ENCODE measurements at regions not wholly inside any gene's neighbourhood (a gene's known extent, or its start where the extent isn't known, plus 50 kb on each side); places are given as distances from the start of the nearest gene placed in this dataset.
A peak's percentile ranks its signal among the peaks of the same experiment; 100 is the strongest.

DNA sequence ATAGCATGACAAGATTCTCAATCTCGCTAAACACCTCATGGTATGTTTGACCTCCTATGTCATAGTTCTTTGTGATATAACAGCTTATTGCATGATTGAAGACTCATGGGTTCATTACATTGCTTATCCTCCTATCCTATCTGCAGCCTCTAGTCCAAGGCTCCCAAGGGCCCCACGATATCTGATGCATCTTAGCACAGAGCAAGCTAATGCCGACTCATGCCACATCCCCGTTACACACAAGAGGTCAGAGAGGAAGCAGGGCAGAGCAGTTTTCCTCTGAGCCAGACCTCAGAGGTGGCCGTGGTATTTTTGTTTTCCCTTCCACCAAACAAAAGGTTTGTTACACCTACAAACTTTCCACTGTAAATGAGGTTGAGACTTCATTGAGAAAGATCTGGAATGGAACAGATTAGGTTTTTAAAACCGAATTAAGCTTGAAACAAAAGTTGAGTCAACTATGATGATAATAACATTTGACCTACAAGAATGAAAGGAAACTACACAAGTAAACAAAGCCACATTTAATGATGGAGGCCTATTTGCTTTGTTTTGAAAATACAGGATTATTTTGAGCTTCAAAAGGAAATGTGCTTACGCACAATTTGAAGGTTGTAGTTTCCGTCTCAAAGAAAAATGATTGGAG lies 133.9 kb upstream of the MYLIP start:
- no peak for DNase-seq (ENCODE audit: low read depth)

DNA sequence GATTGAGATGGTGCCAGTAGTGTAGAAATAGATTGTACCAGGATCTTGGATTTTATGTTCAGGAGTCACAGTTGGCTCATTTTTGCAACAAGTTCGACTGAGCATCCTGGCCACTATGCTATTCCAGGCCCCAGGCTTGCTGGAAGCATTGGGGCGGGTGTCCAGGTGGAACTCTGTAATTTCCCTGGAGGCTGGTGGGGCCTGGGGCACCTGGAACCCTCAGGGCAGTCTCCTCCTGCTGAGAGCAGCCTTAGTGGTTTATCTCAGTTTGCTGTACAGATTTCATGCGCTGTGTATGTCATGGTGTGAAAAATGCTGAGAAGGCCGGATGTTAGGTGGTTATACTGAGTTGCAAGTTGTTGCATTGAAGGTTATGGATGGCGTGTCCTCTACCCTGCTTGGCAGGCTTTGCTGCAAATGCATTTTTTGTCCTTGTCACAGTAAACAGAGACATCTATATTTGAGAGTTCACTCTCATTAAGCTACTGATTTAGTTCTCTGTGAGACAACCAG lies 135.1 kb upstream of the MYLIP start:
- DNase-seq (ENCODE audit: low read depth): no peak

DNA sequence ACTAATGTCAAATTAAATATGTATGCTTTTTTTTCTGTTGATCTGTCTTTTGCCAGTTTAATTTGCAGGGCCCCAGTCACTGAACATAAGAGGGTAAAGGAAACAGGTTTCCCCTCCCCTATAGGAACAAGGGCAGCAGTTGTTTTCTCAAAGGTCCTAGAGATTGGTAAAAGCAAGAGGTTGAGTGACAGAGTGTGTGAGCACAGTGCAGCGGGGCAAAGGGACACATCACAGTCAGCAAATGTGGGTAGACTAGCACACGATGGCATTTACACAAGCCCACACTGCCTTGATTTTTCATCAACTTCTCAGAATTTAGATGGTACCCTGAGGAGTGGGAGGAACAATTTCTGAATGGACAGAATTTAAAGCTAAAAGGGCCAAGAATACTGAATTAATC lies 138.7 kb upstream of the MYLIP start:
- no peak for DNase-seq (ENCODE audit: low read depth)

DNA sequence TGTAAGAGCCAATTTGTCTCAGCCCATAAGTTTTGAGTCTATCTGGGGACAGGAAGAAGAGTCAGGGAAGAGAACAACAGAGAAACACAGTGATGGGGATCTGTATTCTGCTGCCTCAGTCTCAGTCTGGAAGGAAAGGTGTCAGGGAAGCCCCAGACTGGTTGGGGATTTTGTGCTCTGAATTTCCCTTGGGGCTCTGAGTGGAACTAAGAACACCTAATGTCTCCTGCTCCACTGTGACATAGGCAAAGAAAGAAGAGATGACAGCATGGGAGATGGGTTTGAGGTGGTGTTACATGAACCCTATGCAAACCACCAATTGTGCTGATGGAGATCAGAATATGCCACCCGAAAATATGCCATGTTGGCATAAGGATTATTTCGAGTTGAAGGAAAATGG lies 139.5 kb upstream of the MYLIP start:
- DNase-seq (ENCODE audit: low read depth): no peak

DNA sequence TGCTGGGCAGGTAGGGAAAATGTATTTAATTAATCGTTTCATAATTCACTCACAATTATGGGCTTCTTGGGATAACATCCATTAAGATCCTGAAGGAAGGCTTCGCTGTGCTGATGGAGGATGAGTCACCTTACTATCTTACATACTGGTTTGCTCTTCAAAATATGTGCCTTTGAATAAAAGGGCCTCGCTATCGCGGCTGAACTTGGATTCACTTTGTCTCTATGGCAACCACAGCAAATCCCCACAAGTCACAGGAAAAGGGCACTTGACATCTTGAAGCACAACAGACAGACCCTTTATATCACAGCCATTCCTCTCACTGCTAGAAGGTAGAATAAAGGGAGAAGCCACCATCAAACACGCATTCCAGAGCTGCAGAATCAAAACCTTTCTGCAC lies 141.3 kb upstream of the MYLIP start:
- no peak for DNase-seq (ENCODE audit: low read depth)

DNA sequence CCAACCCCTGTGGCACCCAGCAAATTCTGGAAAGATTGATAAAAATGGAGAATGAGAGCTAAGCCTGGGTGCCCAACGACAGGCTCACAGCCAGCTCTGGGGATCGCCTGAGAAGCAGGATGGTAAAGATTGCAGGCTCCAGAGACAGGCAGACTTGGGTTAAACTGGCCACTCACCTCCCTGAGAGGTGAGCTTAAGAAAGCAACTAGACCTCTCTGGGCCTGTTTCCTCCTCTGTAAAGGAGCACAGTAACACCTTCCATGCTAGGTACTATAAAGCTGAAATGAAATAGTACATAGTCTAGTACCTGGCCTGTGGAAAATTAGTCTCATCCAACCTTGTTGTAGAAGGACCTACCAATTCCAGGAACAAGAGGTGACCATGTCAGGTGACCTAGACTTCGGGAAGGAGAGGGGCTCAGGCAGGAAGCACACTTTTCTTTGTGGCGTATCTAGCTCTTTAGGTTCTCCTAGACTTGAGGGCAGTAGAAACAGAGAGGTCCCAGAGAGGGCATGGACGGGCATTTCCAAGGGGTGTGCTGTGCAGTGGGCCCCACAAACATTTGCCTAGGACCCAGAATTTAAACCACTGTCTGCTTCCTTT lies 142.8 kb upstream of the MYLIP start:
- DNase-seq (ENCODE audit: low read depth): no peak

DNA sequence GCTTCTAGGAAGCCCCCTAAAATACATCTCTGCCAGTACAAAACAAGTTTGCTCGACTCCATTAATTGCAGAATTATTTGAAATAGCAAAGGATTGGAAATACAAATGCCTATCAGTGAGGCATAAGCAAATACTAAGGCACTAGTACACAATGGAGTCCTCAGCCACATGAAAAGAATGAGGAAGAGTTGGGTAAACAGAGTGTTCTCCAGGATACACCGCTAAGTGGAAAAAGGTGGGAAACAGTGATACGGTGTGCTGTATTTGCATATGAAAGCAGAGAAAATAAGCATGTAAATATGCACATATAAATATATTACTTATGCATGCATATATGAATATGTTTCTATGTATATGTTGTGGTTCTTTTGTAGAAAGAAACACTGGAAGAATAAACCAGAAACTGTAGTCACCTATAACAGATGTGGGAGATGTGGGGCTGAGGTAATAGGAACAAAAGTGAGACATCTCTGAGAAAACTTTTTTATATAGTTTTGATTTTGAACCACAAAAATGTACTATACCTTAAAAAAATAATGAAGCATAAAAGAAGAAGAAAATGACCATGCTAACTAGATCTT lies 143.4 kb upstream of the MYLIP start:
- DNase-seq (ENCODE audit: low read depth): no peak

DNA sequence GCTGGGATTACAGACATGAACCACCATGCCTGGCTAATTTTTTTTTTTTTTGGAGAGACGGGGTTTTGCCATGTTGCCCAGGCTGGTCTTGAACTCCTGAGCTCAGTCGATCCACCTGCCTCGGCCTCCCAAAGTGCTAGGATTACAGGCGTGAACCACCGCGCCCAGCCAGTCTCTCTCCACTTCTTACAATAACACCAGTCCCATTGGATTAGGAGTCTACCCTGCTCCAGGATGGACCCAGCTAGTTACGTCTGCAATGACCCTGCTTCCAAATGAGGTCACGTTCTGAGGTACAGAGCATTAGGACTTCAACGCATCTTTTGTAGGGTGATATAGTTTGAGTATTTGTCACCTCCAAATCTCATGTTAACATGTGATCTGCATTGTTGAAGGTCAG lies 146.9 kb upstream of the MYLIP start:
- DNase-seq (ENCODE audit: low read depth): no peak

DNA sequence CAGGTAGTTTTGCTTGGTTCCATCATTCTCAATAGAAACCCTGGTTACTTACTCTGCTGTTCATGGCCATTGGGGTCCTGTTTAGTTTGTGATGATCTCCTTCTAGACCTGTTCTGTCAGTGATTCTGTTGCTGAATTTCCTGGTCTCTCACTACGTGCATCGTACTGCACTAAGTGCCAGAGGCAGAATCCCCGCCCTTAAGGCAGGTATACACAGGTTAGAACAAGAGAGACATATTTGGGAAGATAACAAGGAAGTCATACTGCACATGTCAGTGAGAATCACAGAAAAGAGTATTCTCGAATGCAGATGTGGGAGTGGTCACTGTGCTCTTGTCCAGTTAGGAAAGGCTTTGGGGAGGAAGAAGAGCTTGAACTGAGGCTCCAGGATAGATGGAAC lies 148.1 kb upstream of the MYLIP start:
- DNase-seq (ENCODE audit: low read depth): no peak

DNA sequence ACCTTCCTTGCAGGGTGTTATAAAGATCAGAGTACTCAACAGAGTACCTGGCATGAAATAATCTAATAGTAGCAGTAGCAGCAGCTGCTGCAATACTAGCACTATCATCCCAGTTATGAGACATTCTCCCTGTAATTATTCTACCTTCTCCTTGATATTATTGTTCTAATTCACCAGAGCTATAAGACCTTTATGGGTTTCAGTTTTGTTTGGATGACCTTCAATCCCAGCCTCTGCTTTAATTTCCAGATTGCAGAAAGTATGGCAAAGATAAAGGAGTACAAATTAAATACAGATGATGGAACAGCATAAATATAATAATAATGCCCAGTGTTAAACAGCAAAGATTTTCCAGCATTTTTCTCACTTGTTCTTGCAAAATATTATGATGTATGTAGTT lies 150.5 kb upstream of the MYLIP start:
- DNase-seq (ENCODE audit: low read depth): no peak

DNA sequence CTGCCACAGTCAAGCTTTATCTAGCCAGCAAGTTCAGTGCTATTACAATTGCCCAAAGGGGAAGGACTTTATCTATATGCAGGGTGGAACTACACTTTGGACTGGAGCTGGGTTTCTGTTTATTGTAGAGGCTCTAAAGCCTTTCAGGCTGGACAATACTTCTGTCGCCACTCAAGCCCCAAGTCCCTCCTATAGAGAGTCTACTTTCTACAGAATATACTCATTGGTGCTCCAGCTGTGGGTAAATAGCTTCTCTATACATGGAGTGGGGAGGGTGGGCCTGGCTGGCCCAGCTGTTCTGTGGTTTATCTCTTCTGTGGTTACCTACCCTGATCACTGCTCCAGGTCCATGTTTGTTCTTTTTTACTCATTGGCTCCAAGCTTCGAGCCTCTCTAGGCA lies 151.8 kb upstream of the MYLIP start:
- no peak for DNase-seq (ENCODE audit: low read depth)

DNA sequence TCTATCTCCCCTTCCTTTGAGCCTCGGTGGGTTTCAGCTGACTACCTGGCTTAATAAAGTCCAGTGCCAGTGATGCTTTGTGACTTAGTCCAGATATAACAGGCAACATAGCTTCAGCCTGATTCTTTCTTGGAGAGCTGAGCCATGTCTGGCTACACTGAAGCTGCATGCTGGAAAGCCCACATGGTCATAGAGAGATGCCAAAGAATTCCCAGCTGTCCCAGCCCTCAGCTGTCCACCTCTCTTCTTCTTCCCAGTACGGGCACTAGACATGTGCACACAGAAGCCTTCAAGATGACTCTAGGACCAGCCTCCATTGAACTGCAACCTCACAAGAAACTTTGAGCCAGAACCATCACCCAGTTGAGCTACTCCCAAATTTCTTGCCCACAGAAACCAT lies 154.1 kb upstream of the MYLIP start:
- DNase-seq (ENCODE audit: low read depth): no peak

DNA sequence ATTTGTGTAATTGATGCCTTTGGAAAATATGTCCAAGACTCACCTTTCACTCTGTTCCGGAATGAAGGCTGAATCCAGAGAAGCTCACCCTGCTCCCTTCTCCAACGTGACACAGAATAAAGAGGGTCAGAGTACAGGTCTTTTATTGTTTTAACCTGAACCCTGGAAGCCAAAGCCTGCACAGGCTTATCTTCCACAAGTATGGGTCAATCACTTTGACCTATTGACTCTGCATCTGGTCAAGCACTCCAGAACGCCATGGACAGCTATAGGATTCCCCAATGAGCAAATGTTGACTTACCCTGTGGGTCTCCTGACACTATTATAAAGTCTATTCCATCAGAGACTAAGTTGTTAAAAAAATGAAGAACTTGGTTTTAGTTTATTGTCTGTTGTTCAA lies 158.4 kb upstream of the MYLIP start:
- no peak for DNase-seq (ENCODE audit: low read depth)

DNA sequence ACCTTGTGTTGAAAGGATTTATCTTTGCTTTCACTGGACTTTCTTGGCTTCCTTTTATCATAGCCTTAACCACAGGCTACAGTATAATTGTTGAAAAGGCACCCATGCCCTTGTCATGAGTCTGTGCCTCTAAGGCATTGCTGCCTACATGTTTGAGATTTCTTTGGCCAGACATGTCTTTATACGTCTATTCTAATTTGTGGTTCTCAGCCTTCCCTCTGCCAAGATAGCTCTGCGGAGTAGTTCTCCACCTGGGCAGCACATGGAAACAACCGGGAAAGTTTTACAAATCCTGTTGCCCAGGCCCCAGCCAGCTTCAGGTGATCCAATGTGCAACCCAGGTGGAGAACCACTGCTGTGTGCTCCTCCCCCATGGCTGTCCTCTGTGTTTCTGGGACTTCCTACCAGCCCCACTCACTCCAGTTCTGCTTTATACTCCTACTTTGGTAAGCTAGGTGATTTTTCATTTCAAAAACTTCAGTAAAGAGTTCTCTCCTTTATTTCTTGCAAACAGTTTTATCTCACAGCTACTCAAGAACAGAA lies 159.6 kb upstream of the MYLIP start:
- peak; percentile 42 for DNase-seq (ENCODE audit: low read depth)

DNA sequence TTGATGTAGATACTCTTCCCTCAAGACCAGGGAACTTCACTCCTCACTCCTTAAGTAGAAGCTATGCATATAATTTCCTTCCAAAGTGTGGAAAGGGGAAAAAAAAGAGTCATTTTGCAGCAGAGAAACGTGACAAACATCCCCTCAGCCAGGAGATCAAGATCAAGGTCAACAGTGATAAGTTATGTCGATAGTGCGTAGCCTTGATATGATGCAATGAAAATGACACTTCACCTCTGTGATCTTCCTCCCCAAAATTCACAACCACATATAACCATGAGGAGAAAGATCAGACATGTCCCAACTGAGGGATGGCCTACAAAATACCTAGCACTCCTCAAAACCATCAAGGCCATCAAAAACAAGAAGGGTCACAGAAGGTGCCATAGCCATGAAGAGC lies 160.4 kb upstream of the MYLIP start:
- DNase-seq (ENCODE audit: low read depth): no peak

DNA sequence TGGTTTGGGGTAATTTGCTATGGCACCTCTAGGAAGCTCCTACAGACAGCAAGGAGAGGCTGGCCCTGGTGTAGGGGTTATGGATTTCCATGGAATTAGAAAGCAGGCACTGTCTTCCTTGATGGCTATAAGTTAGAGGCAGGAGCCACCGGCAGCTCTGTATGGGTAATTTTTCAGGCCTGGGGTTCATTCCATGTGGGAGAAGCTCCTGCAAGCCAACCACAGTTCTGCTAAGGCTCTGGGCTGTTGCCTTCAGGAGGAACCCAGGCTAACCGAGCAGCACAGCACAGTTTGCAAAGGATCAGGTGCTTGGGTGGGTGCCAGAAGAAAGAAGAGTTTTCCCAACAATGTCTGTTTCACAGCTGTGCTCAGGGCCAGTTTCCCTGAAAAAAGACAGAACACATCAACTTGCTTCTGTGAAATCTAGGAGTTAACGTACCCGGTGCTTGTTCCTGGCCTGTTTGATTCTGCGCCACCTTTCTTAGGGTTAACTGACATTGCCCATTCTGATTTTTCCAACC lies 162.8 kb upstream of the MYLIP start:
- DNase-seq (ENCODE audit: low read depth): no peak

DNA sequence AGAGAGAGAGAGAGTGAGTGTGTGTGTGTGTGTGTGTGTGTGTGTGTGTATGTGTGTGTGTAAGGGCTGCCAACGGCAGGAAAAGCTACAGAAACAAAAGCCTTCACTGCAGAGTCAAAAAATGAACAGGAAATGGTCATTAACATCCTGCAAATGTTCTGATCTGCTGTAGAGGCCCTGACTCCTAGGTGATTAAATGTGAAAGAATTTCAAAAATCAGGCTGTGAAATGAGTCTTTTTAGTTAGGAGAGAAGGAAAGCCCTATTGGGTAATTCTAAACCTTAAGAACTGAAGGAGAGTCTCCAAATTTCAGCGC lies 166.5 kb upstream of the MYLIP start:
- peak; percentile 85 for DNase-seq (ENCODE audit: low read depth)

DNA sequence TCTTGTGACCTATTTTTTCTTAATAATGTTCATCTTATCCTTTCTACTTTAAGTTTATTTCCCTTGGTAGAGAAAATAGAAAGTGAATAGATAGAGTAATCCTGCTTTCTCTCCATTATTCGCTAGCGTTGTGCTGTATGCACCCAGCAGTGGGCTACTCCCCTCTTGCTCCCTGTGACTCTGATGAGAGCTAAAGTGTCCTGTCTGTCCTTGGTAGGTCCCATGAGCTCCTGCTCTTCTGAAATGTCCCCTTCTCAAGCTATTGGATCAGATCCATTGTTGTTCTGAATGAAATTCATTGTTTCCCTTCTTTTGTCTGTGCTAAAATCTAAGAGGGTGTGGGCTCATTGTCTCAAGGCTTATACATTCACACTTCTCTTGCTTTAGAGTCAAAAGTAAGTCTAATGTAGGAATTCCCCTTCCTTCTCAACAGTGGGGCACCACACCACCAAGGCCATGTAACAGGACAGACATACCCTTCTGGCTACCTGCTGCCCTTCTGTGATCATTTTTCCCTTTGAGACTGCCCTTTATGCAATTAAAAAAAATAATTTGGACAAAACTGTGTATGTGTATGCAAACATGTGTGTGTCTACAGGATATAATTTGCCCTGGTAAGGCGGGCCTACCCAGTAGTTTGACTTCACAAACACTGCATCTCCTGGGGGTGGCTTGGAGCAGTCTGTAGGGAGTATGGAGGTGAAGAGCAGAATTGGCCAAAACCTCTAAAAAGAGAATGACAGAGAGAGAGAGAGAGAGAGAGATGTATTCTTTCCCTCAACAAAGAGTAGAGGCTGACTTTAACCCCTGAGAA lies 167.0 kb upstream of the MYLIP start:
- peak; percentile 13 for DNase-seq (ENCODE audit: low read depth)

DNA sequence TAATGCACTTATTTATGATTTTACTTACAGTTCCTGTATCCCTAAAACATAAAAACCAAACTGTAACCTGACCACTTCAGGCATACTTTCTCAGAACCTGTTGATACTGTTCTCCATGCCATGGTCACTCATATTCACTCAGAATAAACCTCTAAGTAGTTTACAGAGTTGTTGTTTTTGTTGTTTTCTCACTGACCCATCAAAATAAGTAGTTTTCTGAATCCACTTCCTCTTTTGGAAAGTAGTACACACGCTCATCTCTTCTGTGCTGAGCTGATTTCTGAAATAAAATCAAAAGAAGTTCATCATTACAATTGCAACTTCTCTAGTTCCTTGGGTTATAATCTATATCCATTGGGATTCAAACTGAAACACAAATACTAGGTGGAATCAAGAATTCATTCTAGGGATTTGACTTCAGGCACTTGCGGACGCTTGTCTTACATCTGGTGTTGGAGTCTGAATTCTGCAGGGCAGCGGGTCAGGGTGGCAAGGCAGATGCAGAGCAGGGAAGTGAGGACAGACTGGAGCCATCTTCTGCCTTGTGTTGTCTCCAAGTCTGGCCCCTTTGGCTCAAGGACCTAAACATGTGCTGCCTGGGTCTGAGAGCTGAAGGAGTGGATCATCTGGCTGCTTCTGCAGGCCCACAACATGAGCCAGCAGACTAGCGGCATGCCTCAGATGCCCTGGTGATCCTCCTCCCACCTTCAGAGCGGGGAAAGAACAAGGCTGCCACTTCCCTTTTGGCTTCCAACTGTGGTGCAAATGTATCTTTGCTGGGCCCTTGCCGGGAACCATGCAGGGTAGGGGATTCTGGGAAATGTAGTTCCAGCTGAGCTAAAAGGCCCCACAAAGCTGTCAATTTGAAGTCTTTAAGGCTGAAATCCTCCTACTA lies 167.9 kb upstream of the MYLIP start:
- DNase-seq (ENCODE audit: low read depth): no peak

DNA sequence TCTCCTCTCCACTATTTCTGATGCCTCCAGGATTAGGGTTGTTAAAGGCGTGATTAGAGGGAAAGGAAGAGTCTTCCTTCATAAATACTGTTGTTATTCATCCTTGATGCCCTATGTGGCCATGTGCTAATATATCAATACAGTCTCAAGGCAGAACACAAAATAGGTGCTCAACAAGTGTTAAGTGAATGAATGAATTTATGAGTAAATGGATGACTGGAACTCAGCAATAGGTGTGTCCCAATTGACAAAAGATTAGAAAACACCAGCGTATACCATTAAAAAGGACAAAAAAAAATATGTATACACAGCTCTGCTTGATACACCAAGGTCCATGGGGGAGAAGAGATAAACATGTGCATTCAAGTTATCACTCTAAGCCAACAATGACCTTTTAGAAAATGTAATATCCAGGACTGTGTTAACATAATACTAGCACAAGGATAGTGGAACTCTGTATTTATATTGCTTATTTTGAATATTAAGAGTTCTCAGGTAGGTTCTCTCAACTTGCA lies 171.2 kb upstream of the MYLIP start:
- DNase-seq (ENCODE audit: low read depth): no peak
